DOHH2 (cell line): ENCODE measurements at regions not wholly inside any gene's neighbourhood (a gene's known extent, or its start where the extent isn't known, plus 50 kb on each side); places are given as distances from the start of the nearest gene placed in this dataset.

Experiments
- H3F3A ChIP-seq: fragments of 200-600 bp; sonication (generic), shearing (Covaris generic); 2 replicates; pipeline ENCODE4 v1.6.0; 2016; ENCODE audit warnings: antibody characterized with exemption, mild to moderate bottlenecking; ENCODE audit not compliant: control insufficient read depth, insufficient read depth
- H3K27ac ChIP-seq: fragments of 200-600 bp; sonication (generic); 2 replicates; pipeline ENCODE4 v1.5.1; 2014; ENCODE audit warnings: low read depth, mild to moderate bottlenecking, low read length, moderate library complexity
- H3K27me3 ChIP-seq: fragments of 200-600 bp; sonication (generic); 2 replicates; pipeline ENCODE4 v1.6.1; 2014; ENCODE audit warnings: mild to moderate bottlenecking, low read length, mixed read lengths; ENCODE audit not compliant: control insufficient read depth
- H3K36me3 ChIP-seq: fragments of 200-600 bp; sonication (generic); 2 replicates; pipeline ENCODE4 v1.6.1; 2014; ENCODE audit warnings: mild to moderate bottlenecking, low read length, moderate library complexity, mixed read lengths; ENCODE audit not compliant: control insufficient read depth
- H3K4me1 ChIP-seq: fragments of 200-600 bp; sonication (generic); 2 replicates; pipeline ENCODE4 v1.6.1; 2014; ENCODE audit warnings: mild to moderate bottlenecking, low read length, mixed read lengths; ENCODE audit not compliant: control insufficient read depth
- H3K4me2 ChIP-seq: fragments of 200-600 bp; sonication (generic); 2 replicates; pipeline ENCODE4 v1.6.0; 2014; ENCODE audit warnings: mild to moderate bottlenecking, low read length, moderate library complexity
- H3K4me3 ChIP-seq: fragments of 200-600 bp; sonication (generic); 2 replicates; pipeline ENCODE4 v1.5.1; 2014; ENCODE audit warnings: mild to moderate bottlenecking, low read length, mixed read lengths
- H3K79me2 ChIP-seq: fragments of 200-600 bp; sonication (generic); 2 replicates; pipeline ENCODE4 v1.6.1; 2014; ENCODE audit warnings: mild to moderate bottlenecking, low read length, mixed read lengths; ENCODE audit not compliant: control insufficient read depth
- H3K9me2 ChIP-seq: fragments of 200-600 bp; sonication (generic); replicated peaks from 2 replicates; pipeline ENCODE4 v1.6.1; 2014; ENCODE audit warnings: mild to moderate bottlenecking, low read length, mixed read lengths; ENCODE audit not compliant: control insufficient read depth
- H3K9me3 ChIP-seq: fragments of 200-600 bp; sonication (generic); 2 replicates; pipeline ENCODE4 v1.6.1; 2014; ENCODE audit warnings: antibody characterized with exemption, low read length, mixed read lengths; ENCODE audit not compliant: control insufficient read depth, insufficient read depth
- H4K20me1 ChIP-seq: fragments of 200-600 bp; sonication (generic); 2 replicates; pipeline ENCODE4 v1.6.0; 2014; ENCODE audit warnings: low read depth, mild to moderate bottlenecking, antibody characterized with exemption, low read length, moderate library complexity; ENCODE audit not compliant: control insufficient read depth, insufficient read depth
- CTCF ChIP-seq: fragments of 200-600 bp; sonication (generic); IDR thresholded peaks from one replicate; pipeline ENCODE4 v1.5.1; 2014; ENCODE audit warnings: antibody characterized with exemption, mild to moderate bottlenecking, low read depth, low read length; ENCODE audit not compliant: poor library complexity, severe bottlenecking
- EZH2phosphoT487 ChIP-seq: fragments of 200-600 bp; sonication (generic); IDR thresholded peaks from 2 replicates; pipeline ENCODE4 v1.6.1; 2017; ENCODE audit warnings: borderline replicate concordance, mild to moderate bottlenecking, antibody characterized with exemption, low read length, moderate library complexity, mixed read lengths

- Histone ChIP-seq H3K9me3 (no peaks in the 10 kb centered on the region), H3K36me3 (no peaks in the 10 kb centered on the region), H3F3A (peaks cover 15% of the 10 kb centered on the region), H3K4me3 (no peak overlapping the region), H3K4me2 (peak overlapping the region; percentile 35), H3K9me2 (no peaks in the 10 kb centered on the region), H4K20me1 (no peaks in the 10 kb centered on the region), H3K27me3 (no peaks in the 10 kb centered on the region), H3K79me2 (no peaks in the 10 kb centered on the region), H3K4me1 (peaks cover 66% of the 10 kb centered on the region), H3K27ac (no peak overlapping the region)
- no peak for TF ChIP-seq CTCF
- no peak for TF ChIP-seq EZH2phosphoT487
These were observed 50.1 kb upstream of the ATP12A start for GRCh38 chr13:24630121-24630520.
